Osteoblast (primary cell): ENCODE measurements at regions not wholly inside any gene's neighbourhood (a gene's known extent, or its start where the extent isn't known, plus 50 kb on each side); places are given as distances from the start of the nearest gene placed in this dataset.
A peak's percentile ranks its signal among the peaks of the same experiment; 100 is the strongest.

Experiments
- DNase-seq: peaks from one replicate; pipeline ENCODE4 v3.0.0; 2011; ENCODE audit warnings: low spot score, mixed read lengths; ENCODE audit not compliant: insufficient read length; ENCODE audit errors: missing footprints
- H2AFZ ChIP-seq: 2 replicates; pipeline ENCODE4 v1.6.0; 2011; ENCODE audit warnings: mild to moderate bottlenecking, low read length
- H3K27ac ChIP-seq: 2 replicates; pipeline ENCODE4 v1.5.1; 2011; ENCODE audit warnings: mild to moderate bottlenecking, low read depth, low read length, moderate library complexity
- H3K27me3 ChIP-seq: 2 replicates; pipeline ENCODE4 v1.6.0; 2012; ENCODE audit warnings: mild to moderate bottlenecking, control low read depth, inconsistent platforms, low read length, moderate library complexity; ENCODE audit not compliant: insufficient read depth
- H3K36me3 ChIP-seq: 2 replicates; pipeline ENCODE4 v1.5.1; 2011; ENCODE audit warnings: mild to moderate bottlenecking, low read length, control low read depth, moderate library complexity; ENCODE audit not compliant: insufficient read depth
- H3K4me1 ChIP-seq: 2 replicates; pipeline ENCODE4 v1.5.1; 2011; ENCODE audit warnings: mild to moderate bottlenecking, low read length, control low read depth, moderate library complexity; ENCODE audit not compliant: insufficient read depth
- H3K4me2 ChIP-seq: 2 replicates; pipeline ENCODE4 v1.6.0; 2011; ENCODE audit warnings: mild to moderate bottlenecking, low read length; ENCODE audit not compliant: insufficient read depth
- H3K4me3 ChIP-seq: fragments of 200-600 bp; sonication (generic); 3 replicates; pipeline ENCODE4 v1.5.1; 2012; ENCODE audit warnings: mild to moderate bottlenecking, low read length, inconsistent platforms; ENCODE audit not compliant: insufficient read depth
- H3K79me2 ChIP-seq: 2 replicates; pipeline ENCODE4 v1.6.0; 2012; ENCODE audit warnings: mild to moderate bottlenecking, low read length, control low read depth, inconsistent platforms; ENCODE audit not compliant: insufficient read depth
- H3K9me3 ChIP-seq: 2 replicates; pipeline ENCODE4 v1.5.1; 2011; ENCODE audit warnings: low read depth, low read length, control low read depth
- H4K20me1 ChIP-seq: 2 replicates; pipeline ENCODE4 v1.6.0; 2012; ENCODE audit warnings: mild to moderate bottlenecking, low read length, control low read depth; ENCODE audit not compliant: insufficient read depth
- CTCF ChIP-seq: IDR thresholded peaks from 2 replicates; pipeline ENCODE4 v1.5.1; 2011; ENCODE audit warnings: mild to moderate bottlenecking, low read depth, low read length, moderate library complexity; ENCODE audit errors: extremely low read depth

DNA sequence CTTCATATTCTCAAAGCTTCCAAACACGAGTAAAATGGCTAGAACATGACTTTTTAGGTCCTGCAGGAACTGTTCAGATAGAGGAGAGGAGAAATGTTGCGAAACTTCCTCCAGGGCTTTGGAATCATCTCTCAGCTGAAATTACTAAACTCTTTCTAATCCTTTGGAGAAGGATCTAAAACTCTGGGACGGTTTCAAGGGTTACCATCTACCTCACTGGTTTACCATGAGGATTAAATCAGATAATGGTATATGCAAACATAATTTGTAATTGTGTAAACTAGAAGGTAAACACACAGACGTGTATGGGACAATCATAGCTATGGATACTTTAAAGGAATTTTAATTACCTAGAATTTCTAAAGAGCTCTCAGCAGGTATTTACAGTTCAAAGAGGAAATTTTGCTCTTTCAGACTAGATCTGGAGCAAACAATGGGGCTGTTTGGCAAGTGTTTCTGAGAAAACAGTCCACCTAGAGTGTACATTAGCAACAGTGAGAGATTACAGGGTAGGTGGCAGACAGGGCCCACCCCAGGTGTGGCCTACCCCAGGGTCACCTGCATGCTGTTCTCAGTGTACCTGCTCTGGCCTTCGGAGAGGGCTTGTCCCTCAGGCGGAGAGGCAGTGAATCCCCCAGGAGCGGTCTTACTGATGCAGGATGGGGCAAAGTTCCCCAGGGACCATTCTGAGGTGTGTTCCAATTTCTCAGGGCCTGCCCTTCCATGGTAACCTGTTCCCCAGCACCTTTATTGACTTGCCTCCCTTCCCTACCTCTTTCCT lies 124.7 kb upstream of the MAX start:
- H3K27ac ChIP-seq = no peak overlapping the region
- H3K27me3 ChIP-seq = no peaks in the 10 kb centered on the region
- DNase-seq = no peak
- H3K9me3 ChIP-seq = no peaks in the 10 kb centered on the region
- no peak overlapping the region for H2AFZ ChIP-seq
- H4K20me1 ChIP-seq = no peaks in the 10 kb centered on the region
- TF ChIP-seq CTCF = no peak
- no peak overlapping the region for H3K4me3 ChIP-seq
- no peak overlapping the region for H3K4me2 ChIP-seq
- H3K36me3 ChIP-seq = no peaks in the 10 kb centered on the region
- H3K79me2 ChIP-seq = no peaks in the 10 kb centered on the region
- peaks cover 31% of the 10 kb centered on the region for H3K4me1 ChIP-seq

GRCh38 chr14:65228436-65228835 lies 126.1 kb upstream of the MAX start:
- Histone ChIP-seq H3K79me2 (no peaks in the 10 kb centered on the region), H3K27ac (no peak overlapping the region), H3K4me2 (no peak overlapping the region), H3K9me3 (no peaks in the 10 kb centered on the region), H2AFZ (peak overlapping the region; percentile 20), H3K27me3 (no peaks in the 10 kb centered on the region), H3K4me3 (no peak overlapping the region), H3K4me1 (peaks cover 22% of the 10 kb centered on the region), H3K36me3 (no peaks in the 10 kb centered on the region), H4K20me1 (no peaks in the 10 kb centered on the region)
- DNase-seq = no peak
- no peak for TF ChIP-seq CTCF

DNA sequence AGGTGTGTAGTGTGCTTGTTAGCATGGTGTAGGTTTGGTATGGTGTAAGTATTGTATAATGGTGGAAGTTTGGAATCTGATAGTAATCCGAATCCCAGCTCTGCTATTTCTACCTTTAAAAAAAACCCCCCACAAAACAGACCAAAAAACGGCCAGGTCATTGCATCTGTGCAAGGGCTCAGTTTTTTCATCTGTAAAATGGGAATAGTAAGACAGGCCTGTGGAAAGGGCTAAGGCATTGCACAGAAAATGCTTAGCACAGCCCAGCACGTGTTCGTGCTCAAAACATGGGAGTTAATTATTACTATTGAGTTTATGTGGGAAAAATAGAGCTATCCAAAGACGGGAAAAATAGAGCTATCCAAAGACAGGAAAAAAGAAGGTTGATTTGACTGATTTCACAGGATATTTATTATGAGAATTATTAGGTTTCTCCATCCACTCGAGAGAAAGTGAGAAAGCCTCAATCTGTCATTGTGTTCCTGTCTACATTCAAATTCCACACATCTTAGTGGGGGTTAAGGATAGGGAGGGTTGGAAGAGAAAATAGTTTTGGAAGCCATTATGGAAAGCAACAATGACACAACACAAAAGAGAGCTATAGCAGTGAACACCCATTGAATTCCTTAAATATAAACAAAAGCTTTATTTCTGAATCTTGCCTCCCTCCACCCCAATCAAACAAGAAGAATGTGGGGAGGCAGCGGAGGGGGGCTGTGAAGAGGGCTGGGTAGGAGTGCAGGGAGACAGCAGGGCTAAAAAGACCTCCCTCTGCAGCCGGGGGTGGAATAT lies 126.8 kb upstream of the MAX start:
- Histone ChIP-seq H3K36me3 (no peaks in the 10 kb centered on the region), H3K4me1 (peaks cover 22% of the 10 kb centered on the region), H3K4me3 (peak overlapping the region; percentile 62), H3K27ac (peak overlapping the region; percentile 86), H3K9me3 (no peaks in the 10 kb centered on the region), H3K4me2 (peak overlapping the region; percentile 89), H4K20me1 (no peaks in the 10 kb centered on the region), H3K79me2 (no peaks in the 10 kb centered on the region), H2AFZ (peak overlapping the region; percentile 98), H3K27me3 (no peaks in the 10 kb centered on the region)
- DNase-seq = no peak
- no peak for TF ChIP-seq CTCF
